ENCODE measurements at regions not wholly inside any gene's neighbourhood (a gene's known extent, or its start where the extent isn't known, plus 50 kb on each side); places are given as distances from the start of the nearest gene placed in this dataset.
"Not testable (repeated sequence)": the region's sequence is repeated elsewhere in the genome, so short reads cannot be mapped to it uniquely, and the experiment has no call there.

DNA sequence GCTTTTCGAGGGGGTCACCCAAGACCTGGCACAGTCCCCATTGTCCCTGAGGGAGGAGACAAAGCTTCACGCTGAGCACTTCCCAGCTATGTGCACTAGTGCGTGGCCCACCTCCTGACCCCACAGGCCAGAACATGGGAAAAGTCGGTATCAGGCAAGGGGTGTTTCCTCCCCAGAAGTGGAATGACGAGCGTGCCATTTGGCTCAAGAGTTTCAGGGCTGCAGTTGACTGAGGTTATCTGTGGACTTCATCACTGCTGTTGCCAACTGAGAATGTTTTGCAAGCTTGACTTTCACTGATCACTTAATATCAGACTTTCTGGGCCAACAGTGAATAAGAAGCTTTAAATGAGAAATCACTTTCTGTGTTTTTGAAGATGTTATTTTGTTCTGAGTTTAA is 137.0 kb upstream of the AFDN start:
- H3K4me2 ChIP-seq (ENCODE audit: control insufficient read depth, extremely low read depth, insufficient read depth, low read depth, low read length), result no peak overlapping the region
- peaks cover 3% of the 10 kb centered on the region for H3K27me3 ChIP-seq (ENCODE audit: control insufficient read depth, extremely low read depth, insufficient read depth, low read length)
- TF ChIP-seq EZH2 (IDR thresholded peaks at IDR 0.05; ENCODE audit: low read length), result no peak
- TF ChIP-seq, protein P1, sequence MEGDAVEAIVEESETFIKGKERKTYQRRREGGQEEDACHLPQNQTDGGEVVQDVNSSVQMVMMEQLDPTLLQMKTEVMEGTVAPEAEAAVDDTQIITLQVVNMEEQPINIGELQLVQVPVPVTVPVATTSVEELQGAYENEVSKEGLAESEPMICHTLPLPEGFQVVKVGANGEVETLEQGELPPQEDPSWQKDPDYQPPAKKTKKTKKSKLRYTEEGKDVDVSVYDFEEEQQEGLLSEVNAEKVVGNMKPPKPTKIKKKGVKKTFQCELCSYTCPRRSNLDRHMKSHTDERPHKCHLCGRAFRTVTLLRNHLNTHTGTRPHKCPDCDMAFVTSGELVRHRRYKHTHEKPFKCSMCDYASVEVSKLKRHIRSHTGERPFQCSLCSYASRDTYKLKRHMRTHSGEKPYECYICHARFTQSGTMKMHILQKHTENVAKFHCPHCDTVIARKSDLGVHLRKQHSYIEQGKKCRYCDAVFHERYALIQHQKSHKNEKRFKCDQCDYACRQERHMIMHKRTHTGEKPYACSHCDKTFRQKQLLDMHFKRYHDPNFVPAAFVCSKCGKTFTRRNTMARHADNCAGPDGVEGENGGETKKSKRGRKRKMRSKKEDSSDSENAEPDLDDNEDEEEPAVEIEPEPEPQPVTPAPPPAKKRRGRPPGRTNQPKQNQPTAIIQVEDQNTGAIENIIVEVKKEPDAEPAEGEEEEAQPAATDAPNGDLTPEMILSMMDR (optimal IDR thresholded peaks at IDR 0.05 in 1 of 3, IDR thresholded peaks at IDR 0.05 in 1 of 3, conservative IDR thresholded peaks at IDR 0.05 in 1 of 3; ENCODE audit: extremely low read depth in 1 of 3, insufficient read depth in 2 of 3, low read length in 3 of 3), result no peak
- no peaks in the 10 kb centered on the region for H3K4me1 ChIP-seq (ENCODE audit: control insufficient read depth, extremely low read depth, insufficient read depth, low read length)
- no peaks in the 10 kb centered on the region for H3K9me1 ChIP-seq (ENCODE audit: control insufficient read depth, extremely low read depth, insufficient read depth, low read length)
- no peak for DNase-seq (ENCODE audit: low read depth, low spot score)
- no peak for FAIRE-seq
- H3K79me2 ChIP-seq (ENCODE audit: control insufficient read depth, insufficient read depth, low read length), result no peaks in the 10 kb centered on the region
- H3K9ac ChIP-seq (ENCODE audit: control insufficient read depth, extremely low read depth, insufficient read depth, low read length), result no peak overlapping the region
- H3K36me3 ChIP-seq (ENCODE audit: control insufficient read depth in 2 of 2, extremely low read depth in 1 of 2, insufficient read depth in 2 of 2, low read length in 2 of 2), result no peaks in the 10 kb centered on the region
- no peaks in the 10 kb centered on the region for H3K9me3 ChIP-seq (ENCODE audit: control insufficient read depth, low read depth, low read length)
- no peak overlapping the region for H3K4me3 ChIP-seq (ENCODE audit: control insufficient read depth in 2 of 3, extremely low read depth in 1 of 3, insufficient read depth in 2 of 3, low read depth in 1 of 3, low read length in 3 of 3)
- no peak overlapping the region for H2AFZ ChIP-seq (ENCODE audit: control insufficient read depth, low read length)
- no peaks in the 10 kb centered on the region for H4K20me1 ChIP-seq (ENCODE audit: control insufficient read depth, extremely low read depth, insufficient read depth, low read length)
- dilution Hi-C loops (cut with MboI; ENCODE audit: extremely low pct_ligation_motif_present, low sequenced_read_pairs), result no loop called here
- H3K27ac ChIP-seq (ENCODE audit: control insufficient read depth, insufficient read depth, low read length), result no peak overlapping the region

DNA sequence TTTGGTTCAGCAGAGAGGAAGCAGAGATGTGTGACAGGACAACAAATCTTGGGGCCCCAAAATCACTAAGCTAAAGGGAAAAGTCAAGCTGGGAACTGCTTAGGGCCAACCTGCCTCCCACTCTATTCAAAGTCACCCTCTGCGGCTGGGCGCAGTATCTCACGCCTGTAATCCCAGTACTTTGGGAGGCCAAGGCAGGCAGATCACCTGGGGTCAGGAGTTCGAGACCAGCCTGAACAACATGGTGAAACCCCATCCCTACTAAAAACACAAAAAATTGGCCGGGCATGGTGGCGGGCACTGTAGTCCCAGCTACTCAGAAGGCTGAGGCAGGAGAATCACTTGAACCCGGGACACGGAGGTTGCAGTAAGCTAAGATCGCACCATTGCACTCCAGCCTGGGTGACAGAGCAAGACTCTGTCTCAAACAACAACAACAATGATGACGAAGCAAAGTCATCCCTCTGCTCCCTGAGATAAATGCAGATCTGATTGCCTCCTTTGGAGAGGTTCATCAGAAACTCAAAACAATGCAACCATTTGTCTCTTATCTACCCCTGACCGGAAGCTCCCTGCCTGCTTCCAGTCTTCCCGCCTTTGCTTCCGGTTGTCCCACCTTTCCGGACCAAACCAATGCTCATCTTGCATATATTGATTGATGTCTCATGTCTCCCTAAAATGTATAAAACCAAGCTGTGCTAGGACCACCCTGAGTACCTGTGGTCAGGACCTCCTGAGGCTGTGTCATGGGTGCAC is 136.4 kb upstream of the AFDN start:
- H3K79me2 ChIP-seq (ENCODE audit: control insufficient read depth, insufficient read depth, low read length); H4K20me1 ChIP-seq (ENCODE audit: control insufficient read depth, extremely low read depth, insufficient read depth, low read length); H3K9me1 ChIP-seq (ENCODE audit: control insufficient read depth, extremely low read depth, insufficient read depth, low read length); H3K36me3 ChIP-seq (ENCODE audit: control insufficient read depth in 2 of 2, extremely low read depth in 1 of 2, insufficient read depth in 2 of 2, low read length in 2 of 2); DNase-seq (ENCODE audit: low read depth, low spot score); H3K9me3 ChIP-seq (ENCODE audit: control insufficient read depth, low read depth, low read length); H3K27ac ChIP-seq (ENCODE audit: control insufficient read depth, insufficient read depth, low read length); FAIRE-seq; H3K9ac ChIP-seq (ENCODE audit: control insufficient read depth, extremely low read depth, insufficient read depth, low read length); dilution Hi-C loops (cut with MboI; ENCODE audit: extremely low pct_ligation_motif_present, low sequenced_read_pairs); H3K27me3 ChIP-seq (ENCODE audit: control insufficient read depth, extremely low read depth, insufficient read depth, low read length); H2AFZ ChIP-seq (ENCODE audit: control insufficient read depth, low read length); H3K4me3 ChIP-seq (ENCODE audit: control insufficient read depth in 2 of 3, extremely low read depth in 1 of 3, insufficient read depth in 2 of 3, low read depth in 1 of 3, low read length in 3 of 3); H3K4me2 ChIP-seq (ENCODE audit: control insufficient read depth, extremely low read depth, insufficient read depth, low read depth, low read length); H3K4me1 ChIP-seq (ENCODE audit: control insufficient read depth, extremely low read depth, insufficient read depth, low read length): not testable (repeated sequence)

DNA sequence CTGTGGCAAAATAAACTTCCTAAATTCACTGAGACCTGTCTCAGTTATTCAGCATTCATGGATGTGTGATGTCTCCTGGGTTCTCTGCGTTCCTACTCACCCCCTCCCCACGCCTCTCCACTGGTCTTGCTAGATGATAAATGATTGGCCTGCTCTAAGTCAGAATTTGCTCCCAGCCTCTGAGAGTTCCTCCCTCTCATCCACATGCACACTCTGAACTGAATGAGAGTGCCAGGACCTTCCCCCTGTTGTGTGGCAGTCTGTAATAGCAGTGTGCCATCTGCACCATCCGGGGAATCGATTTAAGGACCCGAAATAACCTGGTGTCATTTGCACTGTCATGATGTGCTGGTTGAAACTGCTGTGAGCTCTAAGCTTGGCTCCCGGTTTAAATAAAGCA is 135.8 kb upstream of the AFDN start:
- no peak for FAIRE-seq
- Histone ChIP-seq H3K27ac (ENCODE audit: control insufficient read depth, insufficient read depth, low read length) (no peak overlapping the region), H3K36me3 (ENCODE audit: control insufficient read depth in 2 of 2, extremely low read depth in 1 of 2, insufficient read depth in 2 of 2, low read length in 2 of 2) (no peaks in the 10 kb centered on the region), H3K9me3 (ENCODE audit: control insufficient read depth, low read depth, low read length) (no peaks in the 10 kb centered on the region), H3K27me3 (ENCODE audit: control insufficient read depth, extremely low read depth, insufficient read depth, low read length) (no peaks in the 10 kb centered on the region), H3K9me1 (ENCODE audit: control insufficient read depth, extremely low read depth, insufficient read depth, low read length) (no peaks in the 10 kb centered on the region), H3K4me3 (ENCODE audit: control insufficient read depth in 2 of 3, extremely low read depth in 1 of 3, insufficient read depth in 2 of 3, low read depth in 1 of 3, low read length in 3 of 3) (no peak overlapping the region), H4K20me1 (ENCODE audit: control insufficient read depth, extremely low read depth, insufficient read depth, low read length) (no peaks in the 10 kb centered on the region), H3K4me2 (ENCODE audit: control insufficient read depth, extremely low read depth, insufficient read depth, low read depth, low read length) (no peak overlapping the region), H3K9ac (ENCODE audit: control insufficient read depth, extremely low read depth, insufficient read depth, low read length) (no peak overlapping the region), H3K79me2 (ENCODE audit: control insufficient read depth, insufficient read depth, low read length) (no peaks in the 10 kb centered on the region), H3K4me1 (ENCODE audit: control insufficient read depth, extremely low read depth, insufficient read depth, low read length) (no peaks in the 10 kb centered on the region), H2AFZ (ENCODE audit: control insufficient read depth, low read length) (no peak overlapping the region)
- TF ChIP-seq, protein P1 (optimal IDR thresholded peaks at IDR 0.05 in 1 of 3, IDR thresholded peaks at IDR 0.05 in 1 of 3, conservative IDR thresholded peaks at IDR 0.05 in 1 of 3; ENCODE audit: extremely low read depth in 1 of 3, insufficient read depth in 2 of 3, low read length in 3 of 3), result no peak
- TF ChIP-seq EZH2 (IDR thresholded peaks at IDR 0.05; ENCODE audit: low read length), result no peak
- dilution Hi-C loops (cut with MboI; ENCODE audit: extremely low pct_ligation_motif_present, low sequenced_read_pairs), result no loop called here
- DNase-seq (ENCODE audit: low read depth, low spot score), result no peak

Measured in keratinocyte (primary cell).